ENCODE measurements at regions not wholly inside any gene's neighbourhood (a gene's known extent, or its start where the extent isn't known, plus 50 kb on each side); places are given as distances from the start of the nearest gene placed in this dataset.
"Not testable (repeated sequence)": the region's sequence is repeated elsewhere in the genome, so short reads cannot be mapped to it uniquely, and the experiment has no call there.

GRCh38 chrX:150213481-150214030 lies 149.6 kb upstream of the MAMLD1 start:
- no peak for DNase-seq (ENCODE audit: low spot score)

GRCh38 chrX:150216000-150216399 lies 147.1 kb upstream of the MAMLD1 start:
- not testable (repeated sequence) for DNase-seq (ENCODE audit: low spot score)

GRCh38 chrX:150216716-150217115 lies 146.4 kb upstream of the MAMLD1 start:
- DNase-seq (ENCODE audit: low spot score) = no peak

GRCh38 chrX:150217609-150218008 lies 145.5 kb upstream of the MAMLD1 start:
- no peak for DNase-seq (ENCODE audit: low spot score)

- DNase-seq (ENCODE audit: low spot score) = no peak
These were observed 143.5 kb upstream of the MAMLD1 start for GRCh38 chrX:150219374-150220185.

- no peak for DNase-seq (ENCODE audit: low spot score)
These were observed 139.7 kb upstream of the MAMLD1 start for GRCh38 chrX:150223176-150224015.

- no peak for DNase-seq (ENCODE audit: low spot score)
These were observed 138.4 kb upstream of the MAMLD1 start for GRCh38 chrX:150224676-150225075.

- DNase-seq (ENCODE audit: low spot score) = no peak
These were observed 137.9 kb upstream of the MAMLD1 start for GRCh38 chrX:150225266-150225665.

GRCh38 chrX:150225756-150226155 lies 137.4 kb upstream of the MAMLD1 start:
- DNase-seq (ENCODE audit: low spot score) = no peak

GRCh38 chrX:150226223-150226965 lies 136.7 kb upstream of the MAMLD1 start:
- no peak for DNase-seq (ENCODE audit: low spot score)

GRCh38 chrX:150227321-150227860 lies 135.7 kb upstream of the MAMLD1 start:
- no peak for DNase-seq (ENCODE audit: low spot score)

GRCh38 chrX:150227873-150228410 lies 135.2 kb upstream of the MAMLD1 start:
- DNase-seq (ENCODE audit: low spot score) = no peak

- DNase-seq (ENCODE audit: low spot score) = no peak
These were observed 134.7 kb upstream of the MAMLD1 start for GRCh38 chrX:150228431-150228830.

- no peak for DNase-seq (ENCODE audit: low spot score)
These were observed 134.1 kb upstream of the MAMLD1 start for GRCh38 chrX:150229030-150229429.

- no peak for DNase-seq (ENCODE audit: low spot score)
These were observed 133.6 kb upstream of the MAMLD1 start for GRCh38 chrX:150229481-150229880.

GRCh38 chrX:150230952-150231351 lies 132.2 kb upstream of the MAMLD1 start:
- not testable (repeated sequence) for DNase-seq (ENCODE audit: low spot score)

- DNase-seq (ENCODE audit: low spot score) = not testable (repeated sequence)
These were observed 131.7 kb upstream of the MAMLD1 start for GRCh38 chrX:150231368-150231767.

- not testable (repeated sequence) for DNase-seq (ENCODE audit: low spot score)
These were observed 130.9 kb upstream of the MAMLD1 start for GRCh38 chrX:150232222-150232621.

GRCh38 chrX:150234126-150234525 lies 129.0 kb upstream of the MAMLD1 start:
- no peak for DNase-seq (ENCODE audit: low spot score)

- DNase-seq (ENCODE audit: low spot score) = no peak
These were observed 126.8 kb upstream of the MAMLD1 start for GRCh38 chrX:150236327-150236726.

GRCh38 chrX:150238632-150239382 lies 124.3 kb upstream of the MAMLD1 start:
- DNase-seq (ENCODE audit: low spot score) = no peak

All from pons (tissue), 1 donor.